ENCODE measurements at regions not wholly inside any gene's neighbourhood (a gene's known extent, or its start where the extent isn't known, plus 50 kb on each side); places are given as distances from the start of the nearest gene placed in this dataset.
A peak's percentile ranks its signal among the peaks of the same experiment; 100 is the strongest.

DNA sequence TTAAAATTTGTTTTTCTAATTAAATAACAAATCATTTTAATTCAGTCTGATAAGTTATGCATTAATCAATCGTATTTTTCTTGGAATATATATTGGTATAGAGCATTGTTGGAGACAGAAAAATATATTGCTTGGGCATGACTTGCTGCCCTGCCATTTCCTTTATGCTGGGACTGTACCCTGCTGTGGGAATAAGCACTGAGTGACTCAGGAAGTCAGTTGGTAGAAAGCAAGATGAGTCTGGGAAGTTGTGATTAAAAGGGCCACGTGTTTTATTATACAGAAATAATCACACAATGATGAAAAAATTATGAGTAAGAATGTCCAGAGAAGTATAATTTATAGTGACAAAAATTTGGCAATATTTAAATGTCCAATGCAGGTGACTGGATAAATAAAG lies 139.5 kb downstream of the KIF18A start:
- TF ChIP-seq, protein P1, sequence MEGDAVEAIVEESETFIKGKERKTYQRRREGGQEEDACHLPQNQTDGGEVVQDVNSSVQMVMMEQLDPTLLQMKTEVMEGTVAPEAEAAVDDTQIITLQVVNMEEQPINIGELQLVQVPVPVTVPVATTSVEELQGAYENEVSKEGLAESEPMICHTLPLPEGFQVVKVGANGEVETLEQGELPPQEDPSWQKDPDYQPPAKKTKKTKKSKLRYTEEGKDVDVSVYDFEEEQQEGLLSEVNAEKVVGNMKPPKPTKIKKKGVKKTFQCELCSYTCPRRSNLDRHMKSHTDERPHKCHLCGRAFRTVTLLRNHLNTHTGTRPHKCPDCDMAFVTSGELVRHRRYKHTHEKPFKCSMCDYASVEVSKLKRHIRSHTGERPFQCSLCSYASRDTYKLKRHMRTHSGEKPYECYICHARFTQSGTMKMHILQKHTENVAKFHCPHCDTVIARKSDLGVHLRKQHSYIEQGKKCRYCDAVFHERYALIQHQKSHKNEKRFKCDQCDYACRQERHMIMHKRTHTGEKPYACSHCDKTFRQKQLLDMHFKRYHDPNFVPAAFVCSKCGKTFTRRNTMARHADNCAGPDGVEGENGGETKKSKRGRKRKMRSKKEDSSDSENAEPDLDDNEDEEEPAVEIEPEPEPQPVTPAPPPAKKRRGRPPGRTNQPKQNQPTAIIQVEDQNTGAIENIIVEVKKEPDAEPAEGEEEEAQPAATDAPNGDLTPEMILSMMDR (IDR thresholded peaks at IDR 0.05; ENCODE audit: low read depth, low read length, missing control alignments), result no peak
- no peak for DNase-seq (ENCODE audit: extremely low read depth, low read depth)
- no peak overlapping the region for H3K4me3 ChIP-seq (replicated peaks; ENCODE audit: low read depth, low read length)

DNA sequence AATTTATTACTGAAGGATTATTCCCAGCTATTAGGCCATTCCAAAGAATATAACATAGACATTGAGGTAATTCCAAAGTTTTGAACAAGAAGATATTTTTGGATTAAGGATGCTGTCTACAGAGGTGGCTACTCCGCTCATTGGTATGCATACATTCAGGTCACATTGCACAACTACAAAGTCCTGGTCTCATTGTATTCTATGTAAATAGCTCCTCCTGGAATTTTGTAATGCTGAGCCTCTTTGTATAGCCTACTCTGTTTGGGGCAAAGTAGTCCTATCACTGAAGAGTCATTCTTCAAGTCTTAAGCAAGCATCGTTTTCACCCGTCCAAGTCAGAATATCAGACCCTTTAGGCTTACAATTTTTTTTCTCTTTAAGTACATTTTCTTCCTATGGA lies 142.4 kb downstream of the KIF18A start:
- H3K4me3 ChIP-seq (replicated peaks; ENCODE audit: low read depth, low read length), result no peak overlapping the region
- DNase-seq (ENCODE audit: extremely low read depth, low read depth), result no peak
- TF ChIP-seq, protein P1 (IDR thresholded peaks at IDR 0.05; ENCODE audit: low read depth, low read length, missing control alignments), result no peak

DNA sequence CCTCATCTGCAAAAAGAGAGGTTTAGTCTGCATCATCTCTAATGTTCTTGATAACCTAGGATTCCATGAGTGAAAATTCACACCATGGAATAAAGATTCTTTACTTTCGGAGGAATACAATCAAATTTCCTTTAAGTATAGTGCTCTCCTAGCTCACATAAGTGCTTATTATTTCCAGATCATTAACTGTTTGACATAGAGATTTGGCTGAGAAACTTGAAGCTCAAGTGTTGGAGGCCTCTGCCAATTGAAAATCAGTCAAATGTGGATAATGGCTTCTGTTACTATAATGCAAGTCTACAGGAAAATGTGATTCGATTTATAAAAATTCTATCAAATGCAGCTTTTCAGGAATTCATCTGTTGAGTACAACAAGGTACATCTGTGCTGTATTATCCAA lies 144.6 kb downstream of the KIF18A start:
- H3K4me3 ChIP-seq (replicated peaks; ENCODE audit: low read depth, low read length), result no peak overlapping the region
- no peak for DNase-seq (ENCODE audit: extremely low read depth, low read depth)
- TF ChIP-seq, protein P1 (IDR thresholded peaks at IDR 0.05; ENCODE audit: low read depth, low read length, missing control alignments), result no peak

DNA sequence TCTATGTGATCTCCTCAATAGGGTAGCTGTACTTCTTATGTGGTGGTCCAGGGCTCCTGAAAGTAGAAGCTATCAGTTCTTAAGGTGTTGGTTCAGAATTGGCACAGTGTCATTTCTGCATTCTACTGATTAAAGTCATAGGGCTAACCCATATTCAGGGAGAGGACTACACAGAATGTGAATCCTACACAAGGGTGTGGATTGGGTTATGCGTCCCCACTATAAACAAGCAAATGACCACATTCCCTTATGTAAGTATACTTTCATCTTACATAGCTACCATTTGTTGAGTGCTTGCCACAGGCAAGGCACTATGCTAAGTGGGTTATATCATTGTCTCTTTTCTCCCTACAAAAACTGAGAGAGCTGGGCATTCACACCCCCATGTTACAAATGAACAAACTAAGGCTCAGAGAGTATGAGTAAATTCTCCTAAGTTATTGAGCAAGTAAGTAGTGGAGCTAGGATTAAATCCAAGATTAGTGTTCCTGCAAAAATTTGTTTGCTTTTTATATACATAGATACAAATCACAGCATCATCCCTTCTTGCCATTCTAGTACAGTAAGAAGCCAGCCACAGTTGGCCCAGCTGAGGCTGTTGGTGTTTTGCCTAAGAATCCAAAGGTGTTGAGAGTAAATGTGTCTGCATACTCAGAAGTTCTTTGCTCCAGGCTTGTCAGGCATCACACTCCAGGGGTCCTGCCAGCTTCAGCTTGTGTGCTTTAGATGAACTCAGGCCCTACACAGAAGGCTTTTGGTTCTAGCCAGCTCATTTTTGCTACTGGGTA lies 157.8 kb downstream of the KIF18A start:
- TF ChIP-seq, protein P1 (IDR thresholded peaks at IDR 0.05; ENCODE audit: low read depth, low read length, missing control alignments), result no peak
- no peak for DNase-seq (ENCODE audit: extremely low read depth, low read depth)
- H3K4me3 ChIP-seq (replicated peaks; ENCODE audit: low read depth, low read length), result no peak overlapping the region

DNA sequence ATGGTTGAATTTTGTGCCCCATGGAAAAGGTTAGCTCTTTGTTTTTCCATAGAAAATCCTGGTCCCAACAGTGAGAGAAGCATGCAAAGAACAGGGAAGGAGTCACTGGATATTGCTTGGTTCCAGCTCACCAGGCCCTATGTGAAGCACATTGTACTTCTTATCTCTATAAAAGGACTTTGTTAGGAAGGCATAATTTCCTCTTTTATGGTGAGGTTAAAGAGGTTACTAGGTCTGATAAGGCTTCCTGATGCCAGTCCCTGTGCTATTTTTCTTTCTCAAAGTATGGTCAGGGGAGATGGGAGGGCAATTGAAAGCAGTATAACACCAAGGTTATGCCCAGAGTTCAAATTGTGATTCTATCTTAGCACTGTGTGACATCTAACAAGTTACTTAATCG lies 162.6 kb downstream of the KIF18A start:
- H3K4me3 ChIP-seq (replicated peaks; ENCODE audit: low read depth, low read length), result no peak overlapping the region
- DNase-seq (ENCODE audit: extremely low read depth, low read depth), result no peak
- TF ChIP-seq, protein P1 (IDR thresholded peaks at IDR 0.05; ENCODE audit: low read depth, low read length, missing control alignments), result no peak

DNA sequence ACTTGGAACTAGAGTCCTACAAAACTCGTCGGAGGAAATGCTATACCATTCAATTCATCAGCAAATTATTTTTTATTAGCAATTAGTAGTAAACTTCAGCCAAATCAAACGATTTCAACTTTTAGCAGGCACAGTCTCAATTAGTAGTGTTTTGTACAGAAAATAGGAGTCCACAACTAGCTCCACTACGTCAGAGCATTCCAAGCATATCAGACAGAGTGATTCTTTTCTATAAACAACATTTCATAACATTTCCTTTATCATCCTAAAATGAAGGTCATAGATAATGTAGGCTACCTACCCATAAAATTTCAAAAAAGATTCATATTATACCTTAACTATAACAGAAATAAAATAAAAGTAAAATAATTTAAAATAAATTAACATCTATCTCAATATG lies 169.9 kb downstream of the KIF18A start:
- no peak for DNase-seq (ENCODE audit: extremely low read depth, low read depth)
- TF ChIP-seq, protein P1 (IDR thresholded peaks at IDR 0.05; ENCODE audit: low read depth, low read length, missing control alignments), result no peak

DNA sequence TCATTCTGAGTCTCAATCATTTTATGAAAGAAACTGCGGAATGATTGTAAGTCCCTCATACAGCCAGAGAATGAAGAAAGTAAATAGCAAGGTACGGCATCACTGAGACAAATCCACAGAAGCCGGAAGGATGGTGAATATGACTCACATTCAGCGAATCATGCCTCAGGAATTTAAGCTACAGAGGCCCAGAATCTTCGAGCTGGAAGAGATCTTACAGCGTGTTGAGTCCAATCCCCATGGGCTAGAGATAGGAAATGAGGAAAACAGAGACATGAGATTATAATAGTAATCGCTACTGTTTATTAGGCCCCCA lies 173.2 kb downstream of the KIF18A start:
- DNase-seq (ENCODE audit: extremely low read depth, low read depth), result peak; percentile 94
- no peak overlapping the region for H3K4me3 ChIP-seq (replicated peaks; ENCODE audit: low read depth, low read length)
- TF ChIP-seq, protein P1 (IDR thresholded peaks at IDR 0.05; ENCODE audit: low read depth, low read length, missing control alignments), result no peak

More for the DNA sequence above, 169.9 kb downstream of the KIF18A start:
- H3K4me3 ChIP-seq (replicated peaks; ENCODE audit: low read depth, low read length), result no peak overlapping the region

All from HFF-Myc (cell line).